GM19324 (cell line): ENCODE measurements at regions not wholly inside any gene's neighbourhood (a gene's known extent, or its start where the extent isn't known, plus 50 kb on each side); places are given as distances from the start of the nearest gene placed in this dataset.

ENCODE experiments used
- ATAC-seq: cut with Tn5 transposase; IDR thresholded peaks from one replicate; pipeline ENCODE4 v1.9.1; 2021; ENCODE audit warnings: mild to moderate bottlenecking, moderate library complexity; ENCODE audit not compliant: unreplicated experiment, low FRiP score

DNA sequence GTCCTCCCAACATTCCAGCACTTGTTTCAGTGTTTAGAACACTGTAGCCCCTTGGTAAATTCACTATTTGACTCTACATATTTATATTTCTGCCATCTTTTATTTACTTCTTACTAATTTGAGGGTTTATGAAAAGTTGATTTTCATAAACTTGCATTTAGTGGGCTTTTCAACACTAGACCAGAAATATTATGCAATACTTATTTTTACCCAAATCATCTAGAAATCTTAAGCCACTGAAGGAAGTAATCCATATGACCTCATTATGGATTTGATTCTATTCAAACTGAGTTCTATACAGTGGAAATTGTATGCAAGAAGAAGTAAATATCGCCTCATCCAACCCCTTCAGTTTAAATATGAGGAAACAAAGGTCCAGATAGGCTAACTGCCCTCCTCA, 92.6 kb upstream of the VRK2 start:
- ATAC-seq, result no peak

GRCh38 chr2:57957238-57957637, 89.4 kb upstream of the VRK2 start:
- no peak for ATAC-seq

DNA sequence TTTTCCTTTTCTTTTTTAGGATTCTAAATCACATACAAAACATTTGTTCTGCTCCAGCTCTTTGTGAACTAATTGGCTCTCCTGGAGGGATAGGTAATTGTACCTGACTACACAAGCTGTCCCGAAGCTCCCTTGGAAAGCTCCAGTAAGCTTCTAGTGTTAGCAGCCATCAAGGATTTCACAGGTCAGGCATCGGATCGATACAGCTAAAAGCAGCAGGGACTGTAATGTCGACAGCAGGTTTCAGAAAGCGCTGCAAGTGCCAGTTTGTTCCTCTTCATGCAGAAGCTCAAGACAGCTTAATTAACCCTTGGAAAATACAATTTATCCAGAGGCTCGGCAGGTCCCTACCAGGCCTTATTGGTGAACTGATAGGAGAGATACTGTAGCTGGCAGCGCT, 87.2 kb upstream of the VRK2 start:
- no peak for ATAC-seq

- ATAC-seq, result no peak
Measured at GRCh38 chr2:57962861-57963260, 83.7 kb upstream of the VRK2 start.

DNA sequence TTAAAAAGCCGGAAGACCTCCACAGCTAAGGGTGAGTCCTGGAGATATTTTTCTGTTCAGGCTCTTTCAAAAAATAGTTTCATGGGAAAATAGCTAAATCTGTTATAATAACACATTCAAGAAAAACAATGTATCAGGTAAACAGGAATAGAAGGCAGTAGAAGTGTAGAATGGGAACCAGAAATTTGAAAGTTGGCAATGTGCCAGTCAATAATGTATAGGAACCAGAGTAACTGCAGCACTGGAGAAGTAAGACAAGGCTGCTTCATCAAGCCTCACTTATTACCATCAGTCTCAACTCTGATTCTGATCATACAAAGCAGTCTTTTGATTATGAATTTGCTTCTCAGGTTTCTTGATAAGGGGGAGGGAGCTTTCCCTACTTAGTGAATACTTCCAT, 81.4 kb upstream of the VRK2 start:
- ATAC-seq, result no peak

GRCh38 chr2:57965961-57966360, 80.6 kb upstream of the VRK2 start:
- ATAC-seq, result no peak

GRCh38 chr2:57973621-57974186, 72.9 kb upstream of the VRK2 start:
- ATAC-seq, result peak; percentile 54

DNA sequence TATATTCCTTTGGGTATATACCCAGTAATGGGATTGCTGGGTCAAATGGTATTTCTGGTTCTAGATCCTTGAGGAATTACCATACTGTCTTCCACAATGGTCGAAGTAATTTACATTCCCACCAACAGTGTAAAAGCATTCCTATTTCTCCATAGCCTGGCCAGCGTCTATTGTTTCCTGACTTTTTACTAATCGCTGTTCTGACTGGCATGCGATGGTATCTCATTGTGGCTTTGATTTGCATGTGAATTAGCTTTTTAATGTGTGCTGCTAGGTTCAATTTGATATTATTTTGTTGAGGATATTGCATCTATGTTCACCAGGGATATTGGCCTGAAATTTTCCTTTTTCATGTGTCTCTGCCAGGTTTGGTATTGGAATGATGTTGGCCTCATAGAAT, 67.4 kb upstream of the VRK2 start:
- ATAC-seq, result no peak

GRCh38 chr2:57981083-57981768, 65.4 kb upstream of the VRK2 start:
- no peak for ATAC-seq

DNA sequence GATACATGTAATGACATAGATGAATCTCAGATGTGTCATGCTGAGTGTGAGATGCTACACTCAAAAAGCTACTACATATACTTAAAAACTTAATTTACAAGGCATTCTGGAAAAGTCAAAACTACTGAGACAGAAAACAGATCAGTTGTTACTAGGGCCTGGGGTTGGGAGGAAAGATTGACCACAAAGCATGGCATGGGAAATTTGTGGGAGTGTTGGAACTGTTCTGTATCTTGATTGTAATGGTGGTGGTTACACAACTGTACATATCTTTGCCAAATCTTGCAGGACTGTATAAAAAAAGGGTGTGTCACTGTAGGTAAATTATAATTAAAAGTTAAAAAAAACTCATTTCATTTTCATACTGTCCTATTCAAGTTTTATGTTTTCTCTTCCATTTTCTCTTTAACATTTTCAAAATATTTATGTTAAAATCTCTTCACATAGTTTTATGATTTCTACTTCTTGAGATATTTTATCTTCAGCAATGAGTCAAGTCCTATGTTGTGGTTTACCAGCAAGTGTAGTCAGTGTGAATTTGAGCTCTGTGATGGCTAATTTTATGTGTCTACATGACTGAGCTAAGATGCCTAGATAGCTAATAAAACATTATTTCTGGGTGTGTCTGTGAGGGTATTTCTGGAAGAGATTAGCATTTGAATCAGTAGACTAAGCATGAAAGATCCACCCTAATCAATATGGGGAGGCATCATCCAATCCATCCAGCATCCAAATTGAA, 58.6 kb upstream of the VRK2 start:
- no peak for ATAC-seq

DNA sequence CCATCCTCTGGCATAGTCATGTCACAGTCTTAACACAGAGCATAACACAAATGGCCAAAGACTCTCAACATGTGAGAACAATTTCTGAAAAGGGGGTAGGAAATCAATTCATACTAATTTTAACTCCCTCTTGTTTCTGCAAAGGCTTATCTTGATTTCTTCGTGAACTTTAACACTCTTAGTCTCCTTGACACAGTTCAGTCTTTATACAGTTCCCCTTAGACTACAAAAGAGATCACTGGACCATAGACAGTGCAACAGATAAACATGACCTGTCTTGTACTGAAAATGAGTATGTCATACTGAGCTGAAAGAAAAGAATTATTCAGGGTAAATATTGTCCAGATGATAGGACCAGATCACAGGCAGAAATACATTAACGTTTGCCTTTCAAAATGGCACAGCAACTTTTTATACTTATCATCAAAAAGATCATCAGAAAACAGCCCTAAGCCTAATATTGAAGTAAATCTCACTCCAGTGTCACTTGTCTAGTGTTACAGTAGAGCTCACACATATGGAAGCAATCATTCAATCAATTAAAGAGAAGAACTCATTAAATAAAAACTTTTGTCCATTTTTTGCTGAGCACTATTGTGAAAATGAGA, 56.4 kb upstream of the VRK2 start:
- ATAC-seq, result peak; percentile 59
